Glutamatergic neuron (in vitro differentiated cells): ENCODE measurements at regions not wholly inside any gene's neighbourhood (a gene's known extent, or its start where the extent isn't known, plus 50 kb on each side); places are given as distances from the start of the nearest gene placed in this dataset.

Source experiments
- DNase-seq: peaks from one replicate; pipeline ENCODE4 v3.0.0; 2022
- H3K27ac Mint-ChIP-seq: one replicate; pipeline ENCODE4 v1.8.0; 2020; ENCODE audit warnings: mild to moderate bottlenecking, mixed read lengths, inconsistent platforms; ENCODE audit not compliant: unreplicated experiment
- H3K27me3 Mint-ChIP-seq: one replicate; pipeline ENCODE4 v1.8.0; 2020; ENCODE audit warnings: mild to moderate bottlenecking, moderate library complexity, mixed read lengths, inconsistent platforms; ENCODE audit not compliant: unreplicated experiment
- H3K36me3 Mint-ChIP-seq: one replicate; pipeline ENCODE4 v1.8.0; 2020; ENCODE audit warnings: mild to moderate bottlenecking, mixed read lengths, inconsistent platforms; ENCODE audit not compliant: unreplicated experiment
- H3K4me1 Mint-ChIP-seq: one replicate; pipeline ENCODE4 v1.8.0; 2020; ENCODE audit warnings: mild to moderate bottlenecking, low read depth, mixed read lengths, inconsistent platforms; ENCODE audit not compliant: unreplicated experiment
- H3K4me3 Mint-ChIP-seq: one replicate; pipeline ENCODE4 v1.8.0; 2020; ENCODE audit warnings: mild to moderate bottlenecking, mixed read lengths, inconsistent platforms; ENCODE audit not compliant: unreplicated experiment
- H3K9me3 Mint-ChIP-seq: one replicate; pipeline ENCODE4 v1.8.0; 2020; ENCODE audit warnings: mild to moderate bottlenecking, moderate library complexity, mixed read lengths, inconsistent platforms; ENCODE audit not compliant: unreplicated experiment
- CTCF ChIP-seq: fragments of 200-600 bp; sonication (generic); IDR thresholded peaks from one replicate; pipeline ENCODE4 v1.5.0; 2021; ENCODE audit not compliant: partially characterized antibody, unreplicated experiment

GRCh38 chr9:87093777-87094176 lies 146.5 kb upstream of the GAS1 start:
- Mint-ChIP-seq H3K36me3 (no peaks in the 10 kb centered on the region), H3K4me1 (peaks cover 8% of the 10 kb centered on the region), H3K27me3 (no peaks in the 10 kb centered on the region), H3K9me3 (no peaks in the 10 kb centered on the region), H3K27ac (no peak overlapping the region), H3K4me3 (no peak overlapping the region)
- no peak for TF ChIP-seq CTCF
- DNase-seq, result no peak

GRCh38 chr9:87095951-87096350 lies 148.6 kb upstream of the GAS1 start:
- H3K4me3 Mint-ChIP-seq, result no peak overlapping the region
- DNase-seq, result no peak
- no peaks in the 10 kb centered on the region for H3K36me3 Mint-ChIP-seq
- no peak for TF ChIP-seq CTCF
- no peaks in the 10 kb centered on the region for H3K9me3 Mint-ChIP-seq
- peaks cover 8% of the 10 kb centered on the region for H3K4me1 Mint-ChIP-seq
- no peaks in the 10 kb centered on the region for H3K27me3 Mint-ChIP-seq
- H3K27ac Mint-ChIP-seq, result no peak overlapping the region

GRCh38 chr9:87096506-87096905 lies 149.2 kb upstream of the GAS1 start:
- no peak for TF ChIP-seq CTCF
- no peaks in the 10 kb centered on the region for H3K36me3 Mint-ChIP-seq
- H3K4me3 Mint-ChIP-seq, result no peak overlapping the region
- no peak for DNase-seq
- no peaks in the 10 kb centered on the region for H3K27me3 Mint-ChIP-seq
- H3K27ac Mint-ChIP-seq, result no peak overlapping the region
- peaks cover 8% of the 10 kb centered on the region for H3K4me1 Mint-ChIP-seq
- H3K9me3 Mint-ChIP-seq, result no peaks in the 10 kb centered on the region

- H3K27me3 Mint-ChIP-seq, result no peaks in the 10 kb centered on the region
- H3K27ac Mint-ChIP-seq, result no peak overlapping the region
- no peak for TF ChIP-seq CTCF
- peaks cover 8% of the 10 kb centered on the region for H3K4me1 Mint-ChIP-seq
- no peaks in the 10 kb centered on the region for H3K9me3 Mint-ChIP-seq
- H3K4me3 Mint-ChIP-seq, result no peak overlapping the region
- DNase-seq, result no peak
- no peaks in the 10 kb centered on the region for H3K36me3 Mint-ChIP-seq
These were observed 149.9 kb upstream of the GAS1 start for GRCh38 chr9:87097238-87097637.

GRCh38 chr9:87099407-87099806 lies 152.1 kb upstream of the GAS1 start:
- Mint-ChIP-seq H3K36me3 (no peaks in the 10 kb centered on the region), H3K27me3 (no peaks in the 10 kb centered on the region), H3K9me3 (no peaks in the 10 kb centered on the region), H3K4me3 (no peak overlapping the region), H3K4me1 (peaks cover 8% of the 10 kb centered on the region), H3K27ac (no peak overlapping the region)
- no peak for TF ChIP-seq CTCF
- no peak for DNase-seq
